Testis (tissue), 2 donors: ENCODE measurements at regions not wholly inside any gene's neighbourhood (a gene's known extent, or its start where the extent isn't known, plus 50 kb on each side); places are given as distances from the start of the nearest gene placed in this dataset.

Source experiments
- CTCF ChIP-seq, 3 experiments: fragments of 450-650 bp in 2 of 3; fragments of 200-600 bp in 1 of 3; sonication (generic) in 1 of 3; IDR thresholded peaks; one replicate each; pipeline ENCODE4 v1.5.1; 2016 to 2019; ENCODE audit warnings: antibody characterized with exemption in 3 of 3, mild to moderate bottlenecking in 2 of 3, moderate library complexity in 1 of 3
- POLR2A ChIP-seq: fragments of 450-650 bp; IDR thresholded peaks from one replicate; pipeline ENCODE4 v1.6.1; 2017; ENCODE audit warnings: antibody characterized with exemption, mild to moderate bottlenecking, moderate library complexity

GRCh38 chr16:35391328-35391727 lies 1931.9 kb downstream of the TP53TG3F start:
- TF ChIP-seq CTCF (IDR thresholded peaks at IDR 0.05) = peak; percentile 26 to 56 (median 52)
- TF ChIP-seq POLR2A = no peak
